Testis (tissue), 2 donors: ENCODE measurements at regions not wholly inside any gene's neighbourhood (a gene's known extent, or its start where the extent isn't known, plus 50 kb on each side); places are given as distances from the start of the nearest gene placed in this dataset.

Experiments used
- DNase-seq: peaks from one replicate; pipeline ENCODE4 v3.0.0-alpha.2; 2019
- H3K27ac ChIP-seq, 2 donors: fragments of 200-600 bp; sonication (generic); one replicate each; pipeline ENCODE4 v1.5.1; 2019
- H3K27me3 ChIP-seq: fragments of 200-600 bp; sonication (generic); one replicate; pipeline ENCODE4 v1.5.1; 2019
- H3K36me3 ChIP-seq: fragments of 200-600 bp; sonication (generic); one replicate; pipeline ENCODE4 v1.5.1; 2017; ENCODE audit warnings: low read depth; ENCODE audit errors: missing control alignments
- H3K4me1 ChIP-seq: fragments of 200-600 bp; sonication (generic); one replicate; pipeline ENCODE4 v1.5.1; 2019
- H3K4me3 ChIP-seq, 2 donors: fragments of 200-600 bp; sonication (generic); one replicate each; pipeline ENCODE4 v1.5.1; 2017 to 2019
- H3K9me3 ChIP-seq: fragments of 200-600 bp; sonication (generic); one replicate; pipeline ENCODE4 v1.5.1; 2017
- CTCF ChIP-seq, 3 experiments: fragments of 450-650 bp in 2 of 3; fragments of 200-600 bp in 1 of 3; sonication (generic) in 1 of 3; IDR thresholded peaks; one replicate each; pipeline ENCODE4 v1.5.1; 2016 to 2019; ENCODE audit warnings: antibody characterized with exemption in 3 of 3, mild to moderate bottlenecking in 2 of 3, moderate library complexity in 1 of 3
- POLR2A ChIP-seq: fragments of 450-650 bp; IDR thresholded peaks from one replicate; pipeline ENCODE4 v1.6.1; 2017; ENCODE audit warnings: antibody characterized with exemption, mild to moderate bottlenecking, moderate library complexity
- WGBS, 2 donors: methylation state at CpG; one replicate each; pipeline ENCODE4 v1.1.5; 2018; 5-methylcytosine and 5-hydroxymethylcytosine counted together
- intact Hi-C: fragments of 100-400 bp; cut with DNase I; formaldehyde crosslinking; loops from one replicate; pipeline ENCODE4 v1.15.1; 2023; ENCODE audit warnings: low total_unique reads

- TF ChIP-seq CTCF (IDR thresholded peaks at IDR 0.05) = no peak
- Histone ChIP-seq H3K4me1 (no peaks in the 10 kb centered on the region), H3K36me3 (no peaks in the 10 kb centered on the region), H3K27ac (no peak overlapping the region), H3K9me3 (no peaks in the 10 kb centered on the region), H3K27me3 (no peaks in the 10 kb centered on the region), H3K4me3 (no peak overlapping the region)
- no peak for DNase-seq
- intact Hi-C loops = no loop called here
- WGBS, 2 donors = 71 to 77% methylated on average over 2 of the region's 2 CpGs
Observed at GRCh38 chr1:194045416-194045815, 859.0 kb upstream of the B3GALT2 start.

- no peak overlapping the region for H3K27ac ChIP-seq
- intact Hi-C loops = no loop called here
- 97 to 100% methylated on average over 1 of the region's 1 CpG for WGBS, 2 donors
- H3K36me3 ChIP-seq = no peaks in the 10 kb centered on the region
- DNase-seq = no peak
- TF ChIP-seq CTCF (IDR thresholded peaks at IDR 0.05) (no peak), POLR2A (no peak)
- H3K4me1 ChIP-seq = no peaks in the 10 kb centered on the region
- no peak overlapping the region for H3K4me3 ChIP-seq
- H3K27me3 ChIP-seq = no peaks in the 10 kb centered on the region
- no peaks in the 10 kb centered on the region for H3K9me3 ChIP-seq
Observed at GRCh38 chr1:194044892-194045291, 858.5 kb upstream of the B3GALT2 start.

- H3K4me3 ChIP-seq = no peak overlapping the region
- 73 to 90% methylated on average over 5 of the region's 5 CpGs for WGBS, 2 donors
Observed at GRCh38 chr1:194043984-194044755, 857.8 kb upstream of the B3GALT2 start.

GRCh38 chr1:194042736-194043135, 856.3 kb upstream of the B3GALT2 start:
- Histone ChIP-seq H3K4me3 (no peak overlapping the region), H3K4me1 (no peaks in the 10 kb centered on the region), H3K27ac (no peak overlapping the region), H3K27me3 (no peaks in the 10 kb centered on the region), H3K9me3 (no peaks in the 10 kb centered on the region), H3K36me3 (no peaks in the 10 kb centered on the region)
- 89 to 92% methylated on average over 3 of the region's 3 CpGs for WGBS, 2 donors
- DNase-seq = no peak
- intact Hi-C loops = no loop called here
- TF ChIP-seq POLR2A = no peak
- no peak for TF ChIP-seq CTCF (IDR thresholded peaks at IDR 0.05)

More at GRCh38 chr1:194043984-194044755, 857.8 kb upstream of the B3GALT2 start:
- Histone ChIP-seq H3K36me3 (no peaks in the 10 kb centered on the region), H3K4me1 (no peaks in the 10 kb centered on the region), H3K9me3 (no peaks in the 10 kb centered on the region), H3K27me3 (no peaks in the 10 kb centered on the region), H3K27ac (no peak overlapping the region)
- DNase-seq = no peak
- TF ChIP-seq CTCF (IDR thresholded peaks at IDR 0.05) = no peak
- TF ChIP-seq POLR2A = no peak
- intact Hi-C loops = no loop called here

- Histone ChIP-seq H3K4me3 (no peak overlapping the region), H3K27ac (no peak overlapping the region), H3K27me3 (no peaks in the 10 kb centered on the region), H3K4me1 (no peaks in the 10 kb centered on the region), H3K36me3 (no peaks in the 10 kb centered on the region), H3K9me3 (no peaks in the 10 kb centered on the region)
- intact Hi-C loops = no loop called here
- no peak for DNase-seq
- TF ChIP-seq POLR2A (no peak), CTCF (IDR thresholded peaks at IDR 0.05) (no peak)
- WGBS, 2 donors = 62 to 75% methylated on average over 1 of the region's 1 CpG
Observed at GRCh38 chr1:194040496-194040895, 854.1 kb upstream of the B3GALT2 start.
